AG04449 (cell line): ENCODE measurements at regions not wholly inside any gene's neighbourhood (a gene's known extent, or its start where the extent isn't known, plus 50 kb on each side); places are given as distances from the start of the nearest gene placed in this dataset.

ENCODE experiments used
- CTCF ChIA-PET: fragments of 350-600 bp; formaldehyde crosslinking; extraction: SDS; loops from one replicate; lab custom pipeline; 2021; ENCODE audit warnings: antibody characterized with exemption; lab: Yijun Ruan, JAX
- POLR2A ChIA-PET: fragments of 400-600, 350-600 bp; formaldehyde crosslinking; extraction: SDS; loops from one replicate; lab custom pipeline; 2020; ENCODE audit warnings: antibody characterized with exemption, inconsistent platforms; lab: Yijun Ruan, JAX
- DNase-seq: peaks from one replicate; pipeline ENCODE4 v3.0.0-alpha.2; 2010; ENCODE audit warnings: low read depth, low spot score
- H3K4me3 ChIP-seq: 2 replicates; pipeline ENCODE4 v1.5.1; 2011; ENCODE audit warnings: low read depth, mild to moderate bottlenecking, control low read depth, low read length
- CTCF ChIP-seq: IDR thresholded peaks from one replicate; pipeline ENCODE4 v1.5.1; 2011; ENCODE audit warnings: mild to moderate bottlenecking, moderate library complexity, low read length, control low read depth, inconsistent platforms; ENCODE audit not compliant: insufficient read depth; ENCODE audit errors: missing control alignments

GRCh38 chr5:88401686-88402085 is 133.0 kb upstream of the TMEM161B start:
- no peak for TF ChIP-seq CTCF
- POLR2A ChIA-PET = no interaction called here
- DNase-seq = no peak
- no peak overlapping the region for H3K4me3 ChIP-seq
- CTCF ChIA-PET = no interaction called here

- H3K4me3 ChIP-seq = no peak overlapping the region
- TF ChIP-seq CTCF = no peak
- ChIA-PET CTCF (no interaction called here), POLR2A (no interaction called here)
- DNase-seq = no peak
These were observed 132.6 kb upstream of the TMEM161B start for GRCh38 chr5:88401228-88401627.

- POLR2A ChIA-PET = no interaction called here
These were observed 130.9 kb upstream of the TMEM161B start for GRCh38 chr5:88399561-88399960.

GRCh38 chr5:88398316-88398715 is 129.7 kb upstream of the TMEM161B start:
- no peak for DNase-seq
- POLR2A ChIA-PET = no interaction called here
- CTCF ChIA-PET = no interaction called here
- H3K4me3 ChIP-seq = no peak overlapping the region
- TF ChIP-seq CTCF = no peak

More at GRCh38 chr5:88399561-88399960, 130.9 kb upstream of the TMEM161B start:
- no peak overlapping the region for H3K4me3 ChIP-seq
- CTCF ChIA-PET = no interaction called here
- no peak for TF ChIP-seq CTCF
- DNase-seq = no peak

GRCh38 chr5:88396751-88397281 is 128.2 kb upstream of the TMEM161B start:
- no peak for DNase-seq
- H3K4me3 ChIP-seq = no peak overlapping the region
- ChIA-PET POLR2A (no interaction called here), CTCF (no interaction called here)
- TF ChIP-seq CTCF = no peak

- H3K4me3 ChIP-seq = no peak overlapping the region
- ChIA-PET CTCF (no interaction called here), POLR2A (no interaction called here)
- no peak for TF ChIP-seq CTCF
- DNase-seq = no peak
These were observed 127.4 kb upstream of the TMEM161B start for GRCh38 chr5:88396000-88396535.
